ENCODE measurements at regions not wholly inside any gene's neighbourhood (a gene's known extent, or its start where the extent isn't known, plus 50 kb on each side); places are given as distances from the start of the nearest gene placed in this dataset.

- DNase-seq (ENCODE audit: insufficient read length, low spot score), result no peak
- FAIRE-seq, result no peak
- TF ChIP-seq CTCF (IDR thresholded peaks at IDR 0.05; ENCODE audit: insufficient read depth, missing control alignments), result no peak
Observed at GRCh38 chr2:59622599-59623308, 930.7 kb downstream of the BCL11A start.

- no peak for TF ChIP-seq CTCF (IDR thresholded peaks at IDR 0.05; ENCODE audit: insufficient read depth, missing control alignments)
- no peak for DNase-seq (ENCODE audit: insufficient read length, low spot score)
- no peak for FAIRE-seq
Observed at GRCh38 chr2:59604123-59604522, 949.3 kb downstream of the BCL11A start.

DNA sequence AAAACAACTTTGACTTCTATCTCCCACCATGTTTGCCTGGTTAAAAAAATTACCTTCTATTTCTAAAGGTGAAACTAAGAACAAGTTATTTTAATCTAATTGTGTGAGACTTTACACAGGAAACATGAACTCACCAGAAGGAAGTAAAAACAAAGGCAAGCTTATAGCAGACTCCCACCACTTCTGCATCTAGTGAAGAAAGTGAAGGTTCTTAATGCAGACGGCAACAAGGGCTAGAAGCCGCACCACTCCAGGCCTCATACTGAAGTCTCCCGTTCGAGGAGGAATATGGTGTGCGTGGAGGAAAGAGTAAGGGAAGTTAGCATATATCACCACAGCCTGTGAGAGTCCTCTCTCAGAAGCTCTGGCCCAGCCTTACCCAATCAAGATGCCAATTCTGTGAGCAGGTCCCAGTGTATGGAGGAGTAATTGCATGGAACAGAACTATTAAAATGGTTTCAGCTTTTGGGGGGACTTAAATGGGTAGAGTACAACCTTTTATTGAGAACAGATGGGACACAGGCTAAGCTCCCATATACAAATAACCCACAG is 958.7 kb downstream of the BCL11A start:
- DNase-seq (ENCODE audit: insufficient read length, low spot score) (no peak), FAIRE-seq (no peak)
- TF ChIP-seq CTCF (IDR thresholded peaks at IDR 0.05; ENCODE audit: insufficient read depth, missing control alignments), result no peak

- FAIRE-seq (no peak), DNase-seq (ENCODE audit: insufficient read length, low spot score) (no peak)
- TF ChIP-seq CTCF (IDR thresholded peaks at IDR 0.05; ENCODE audit: insufficient read depth, missing control alignments), result no peak
Observed at GRCh38 chr2:59590798-59591197, 962.7 kb downstream of the BCL11A start.

- DNase-seq (ENCODE audit: insufficient read length, low spot score), result no peak
- FAIRE-seq, result no peak
- no peak for TF ChIP-seq CTCF (IDR thresholded peaks at IDR 0.05; ENCODE audit: insufficient read depth, missing control alignments)
Observed at GRCh38 chr2:59589881-59590280, 963.6 kb downstream of the BCL11A start.

DNA sequence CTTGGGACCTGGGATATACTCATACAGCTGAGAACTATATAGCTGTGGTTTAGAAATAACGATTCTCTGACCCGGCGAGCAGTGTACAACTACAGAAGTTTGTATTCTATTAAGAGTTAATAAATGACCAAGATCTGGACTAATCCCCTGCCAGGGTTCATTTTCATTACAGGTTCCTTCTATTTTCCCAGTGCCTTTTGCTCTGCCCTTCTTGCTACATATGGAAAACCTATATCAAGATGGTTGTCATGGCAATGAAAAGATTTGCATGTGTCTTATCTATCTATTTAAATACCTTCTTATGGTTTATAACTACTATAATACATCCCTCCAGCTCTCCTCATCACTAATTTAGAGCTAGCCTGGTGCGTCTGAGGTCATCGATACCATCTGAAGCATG is 965.2 kb downstream of the BCL11A start:
- no peak for DNase-seq (ENCODE audit: insufficient read length, low spot score)
- FAIRE-seq, result no peak
- no peak for TF ChIP-seq CTCF (IDR thresholded peaks at IDR 0.05; ENCODE audit: insufficient read depth, missing control alignments)

- TF ChIP-seq CTCF (IDR thresholded peaks at IDR 0.05; ENCODE audit: insufficient read depth, missing control alignments), result no peak
- no peak for DNase-seq (ENCODE audit: insufficient read length, low spot score)
- FAIRE-seq, result no peak
Observed at GRCh38 chr2:59586176-59586575, 967.3 kb downstream of the BCL11A start.
